IMR-90 (cell line): ENCODE measurements at regions not wholly inside any gene's neighbourhood (a gene's known extent, or its start where the extent isn't known, plus 50 kb on each side); places are given as distances from the start of the nearest gene placed in this dataset.
A peak's percentile ranks its signal among the peaks of the same experiment; 100 is the strongest.

Experiments used
- ATAC-seq: fragments of 200-7000 bp; cut with Tn5 transposase; 2 replicates; pipeline ENCODE4 v1.9.1; 2020; ENCODE audit warnings: low read depth, mild to moderate bottlenecking, moderate library complexity
- BruUV-seq: library from RNA; stranded (reverse); fragments of 400-500 nt; replicated peaks from 2 replicates; lab custom pipeline; 2021; lab: Mats Ljungman, UMichigan
- CTCF ChIA-PET: fragments of 300-600 bp; formaldehyde crosslinking; extraction: SDS; loops from one replicate; lab custom pipeline; 2021; ENCODE audit warnings: antibody characterized with exemption; lab: Yijun Ruan, JAX
- POLR2A ChIA-PET: fragments of 300-600 bp; sonication (Branson Sonifier 250); formaldehyde crosslinking; loops from one replicate; lab custom pipeline; 2022; ENCODE audit warnings: antibody characterized with exemption; ENCODE audit not compliant: unreplicated experiment; lab: Charles Lee
- DNase-seq: peaks from one replicate; pipeline ENCODE4 v3.0.0; 2013
- H2AFZ ChIP-seq: replicated peaks from 2 replicates; pipeline ENCODE3; 2013; ENCODE audit warnings: low read length, mild to moderate bottlenecking; ENCODE audit not compliant: poor library complexity
- H2AK5ac ChIP-seq: 2 replicates; pipeline ENCODE4 v1.6.1; 2013; ENCODE audit warnings: low read depth, low read length, inconsistent platforms
- H2AK9ac ChIP-seq: replicated peaks from 2 replicates; pipeline ENCODE3; 2013; ENCODE audit warnings: mild to moderate bottlenecking, low read depth, low read length, moderate library complexity; ENCODE audit not compliant: poor library complexity
- H2BK120ac ChIP-seq: 2 replicates; pipeline ENCODE4 v1.6.1; 2013; ENCODE audit warnings: low read depth, low read length, inconsistent platforms
- H2BK15ac ChIP-seq: 3 replicates; pipeline ENCODE4 v1.6.1; 2013; ENCODE audit warnings: low read depth, low read length, inconsistent platforms
- H2BK20ac ChIP-seq: 2 replicates; pipeline ENCODE4 v1.6.1; 2013; ENCODE audit warnings: low read depth, mild to moderate bottlenecking, inconsistent platforms, low read length, moderate library complexity
- H2BK5ac ChIP-seq: 2 replicates; pipeline ENCODE4 v1.6.1; 2013; ENCODE audit warnings: mild to moderate bottlenecking, low read depth, low read length, inconsistent platforms; ENCODE audit not compliant: poor library complexity, severe bottlenecking
- H3K14ac ChIP-seq: replicated peaks from 2 replicates; pipeline ENCODE4 v1.6.1; 2013; ENCODE audit warnings: low read depth, low read length, inconsistent platforms
- H3K18ac ChIP-seq: 2 replicates; pipeline ENCODE4 v1.6.1; 2013; ENCODE audit warnings: low read depth, low read length, control low read depth
- H3K23ac ChIP-seq: 2 replicates; pipeline ENCODE4 v1.6.1; 2013; ENCODE audit warnings: low read depth, low read length, inconsistent platforms
- H3K27ac ChIP-seq: 2 replicates; pipeline ENCODE4 v1.5.1; 2013; ENCODE audit warnings: mild to moderate bottlenecking, control low read depth, low read length; ENCODE audit not compliant: insufficient read depth
- H3K27me3 ChIP-seq: 2 replicates; pipeline ENCODE4 v1.6.1; 2013; ENCODE audit warnings: low read length; ENCODE audit not compliant: control insufficient read depth, insufficient read depth
- H3K36me3 ChIP-seq: 2 replicates; pipeline ENCODE4 v1.6.1; 2013; ENCODE audit warnings: low read length, mixed read lengths; ENCODE audit not compliant: control insufficient read depth, insufficient read depth
- H3K4ac ChIP-seq: 2 replicates; pipeline ENCODE4 v1.6.1; 2013; ENCODE audit warnings: low read depth, low read length, inconsistent platforms
- H3K4me1 ChIP-seq: 2 replicates; pipeline ENCODE4 v1.6.1; 2013; ENCODE audit warnings: low read length, mixed read lengths; ENCODE audit not compliant: control insufficient read depth, insufficient read depth
- H3K4me2 ChIP-seq: 2 replicates; pipeline ENCODE4 v1.6.1; 2013; ENCODE audit warnings: low read depth, mild to moderate bottlenecking, control low read depth, low read length, moderate library complexity
- H3K4me3 ChIP-seq: 2 replicates; pipeline ENCODE4 v1.5.1; 2013; ENCODE audit warnings: low read depth, mild to moderate bottlenecking, control low read depth, low read length, moderate library complexity; ENCODE audit not compliant: insufficient read depth
- H3K56ac ChIP-seq: 2 replicates; pipeline ENCODE4 v1.6.1; 2013; ENCODE audit warnings: low read length, inconsistent platforms; ENCODE audit not compliant: insufficient read depth; ENCODE audit errors: extremely low read depth
- H3K79me1 ChIP-seq, 2 experiments: 2 replicates each; pipeline ENCODE4 v1.6.1; 2013; ENCODE audit warnings: low read length in 2 of 2, inconsistent platforms in 1 of 2, low read depth in 1 of 2
- H3K9ac ChIP-seq: 2 replicates; pipeline ENCODE4 v1.6.1; 2013; ENCODE audit warnings: low read depth, low read length, control low read depth
- H3K9me1 ChIP-seq: 2 replicates; pipeline ENCODE4 v1.6.1; 2013; ENCODE audit warnings: low read length, inconsistent platforms; ENCODE audit not compliant: insufficient read depth
- H3K9me3 ChIP-seq: 2 replicates; pipeline ENCODE4 v1.6.1; 2013; ENCODE audit warnings: low read length; ENCODE audit not compliant: control insufficient read depth, insufficient read depth
- H4K20me1 ChIP-seq: 2 replicates; pipeline ENCODE4 v1.6.1; 2013; ENCODE audit warnings: low read length, inconsistent platforms; ENCODE audit not compliant: insufficient read depth
- H4K5ac ChIP-seq: 2 replicates; pipeline ENCODE4 v1.6.1; 2013; ENCODE audit warnings: mild to moderate bottlenecking, low read depth, low read length, control low read depth
- H4K8ac ChIP-seq, 2 experiments: 2 replicates each; pipeline ENCODE4 v1.6.1; 2013; ENCODE audit warnings: low read depth in 2 of 2, low read length in 2 of 2, control low read depth in 1 of 2, inconsistent platforms in 1 of 2
- H4K91ac ChIP-seq: 2 replicates; pipeline ENCODE4 v1.6.1; 2013; ENCODE audit warnings: low read depth, low read length, inconsistent platforms; ENCODE audit not compliant: insufficient read depth
- POLR2A ChIP-seq: IDR thresholded peaks from 2 replicates; pipeline ENCODE4 v1.6.1; 2012; ENCODE audit warnings: mild to moderate bottlenecking, low read depth, low read length
- WGBS, 2 experiments: methylation state at CpG; one replicate each; pipeline versions ENCODE4 v1.1.5 to v1.1.7; 2013; ENCODE audit warnings: missing lambda C conversion rate in 2 of 2; ENCODE audit not compliant: insufficient read length in 1 of 2; ENCODE audit errors: extremely low coverage in 2 of 2; 5-methylcytosine and 5-hydroxymethylcytosine counted together
- dilution Hi-C: fragments of 300-500 bp; cut with HindIII; formaldehyde crosslinking; loops from one replicate; pipeline ENCODE4 v1.14.3; 2018; ENCODE audit warnings: low sequenced_read_pairs; ENCODE audit not compliant: unreplicated experiment
- in situ Hi-C: fragments of 300-500 bp; cut with MboI; formaldehyde crosslinking; loops from 3 replicates; pipeline ENCODE4 v1.14.3; 2019; ENCODE audit warnings: low sequenced_read_pairs, inconsistent platforms, mixed read lengths
- intact Hi-C: fragments of 100-400 bp; cut with micrococcal nuclease; formaldehyde crosslinking; loops from 2 replicates; pipeline ENCODE4 v1.10.0; 2022
- TF ChIP-seq, protein P1 (sequence below): fragments of 150-350 bp; IDR thresholded peaks from 2 replicates; pipeline ENCODE4 v1.6.1; 2017; ENCODE audit warnings: mild to moderate bottlenecking, antibody characterized with exemption, low read length, low read depth

DNA sequence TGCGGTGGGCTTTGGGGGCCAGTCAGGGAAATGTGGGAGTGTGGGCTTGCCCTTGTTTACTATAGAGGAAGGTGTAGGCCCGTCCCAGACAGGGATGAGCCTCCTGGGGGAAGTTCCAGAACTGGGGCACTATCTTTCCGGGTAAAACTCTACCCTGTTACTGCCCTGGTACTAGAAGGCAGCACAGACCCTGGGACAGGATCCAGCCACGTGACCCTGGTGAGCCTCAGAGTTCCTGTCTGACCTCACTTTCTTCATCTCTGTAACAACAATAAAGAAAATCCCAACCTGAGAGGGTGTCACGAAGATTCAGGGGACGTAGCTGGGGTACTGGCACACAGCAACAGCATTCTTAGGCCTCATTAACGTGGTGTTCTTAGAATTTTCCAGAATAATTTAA, 239.6 kb upstream of the FOXF1 start:
- intact Hi-C loops = no loop called here

More for the DNA sequence above, 239.6 kb upstream of the FOXF1 start:
- peaks cover 3% of the 10 kb centered on the region for H3K9me1 ChIP-seq
- H3K23ac ChIP-seq = peak overlapping the region; percentile 23; the same call in 1 of the 2 replicates
- H2AFZ ChIP-seq = peak overlapping the region; percentile 35
- no peak for TF ChIP-seq POLR2A
- TF ChIP-seq, protein P1, sequence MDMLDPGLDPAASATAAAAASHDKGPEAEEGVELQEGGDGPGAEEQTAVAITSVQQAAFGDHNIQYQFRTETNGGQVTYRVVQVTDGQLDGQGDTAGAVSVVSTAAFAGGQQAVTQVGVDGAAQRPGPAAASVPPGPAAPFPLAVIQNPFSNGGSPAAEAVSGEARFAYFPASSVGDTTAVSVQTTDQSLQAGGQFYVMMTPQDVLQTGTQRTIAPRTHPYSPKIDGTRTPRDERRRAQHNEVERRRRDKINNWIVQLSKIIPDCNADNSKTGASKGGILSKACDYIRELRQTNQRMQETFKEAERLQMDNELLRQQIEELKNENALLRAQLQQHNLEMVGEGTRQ = peak; percentile 80
- no peaks in the 10 kb centered on the region for H4K20me1 ChIP-seq
- POLR2A ChIA-PET = interaction anchor here (0.6 kb wide), 1 partner anchor 48 kb away, joined by 4 read pairs; no protein-coding TSS in a partner anchor
- no peaks in the 10 kb centered on the region for H3K27me3 ChIP-seq
- peaks cover 9% of the 10 kb centered on the region; the same call in 1 of the 2 replicates for H3K4me1 ChIP-seq
- peak overlapping the region; percentile 57 for H3K18ac ChIP-seq
- DNase-seq (no peak), ATAC-seq (peak; percentile 75)
- no peak overlapping the region for H3K56ac ChIP-seq
- peak overlapping the region; percentile 31 for H2BK20ac ChIP-seq
- peak overlapping the region; percentile 50; the same call in 1 of the 2 replicates for H4K5ac ChIP-seq
- no peak overlapping the region for H3K4me3 ChIP-seq
- H2AK5ac ChIP-seq = peak overlapping the region; percentile 3; the same call in 1 of the 2 replicates
- BruUV-seq = no TSS peak
- H3K9ac ChIP-seq = peak overlapping the region; percentile 29; the same call in 1 of the 2 replicates
- H3K4ac ChIP-seq = peak overlapping the region; percentile 52; the same call in 1 of the 2 replicates
- H4K8ac ChIP-seq = peak overlapping the region in 1 of 2 experiments; percentile 51; a peak in 3 of 4 replicates
- H3K27ac ChIP-seq = no peak overlapping the region
- peaks cover 2% of the 10 kb centered on the region for H3K9me3 ChIP-seq
- WGBS, 2 experiments = no CpG with 5 or more reads among the region's 7 CpGs
- H3K36me3 ChIP-seq = peaks cover 8% of the 10 kb centered on the region; the same call in 1 of the 2 replicates
- peak overlapping the region; percentile 84; the same call in 2 of the 3 replicates for H2BK15ac ChIP-seq
- H4K91ac ChIP-seq = peak overlapping the region; percentile 59
- dilution Hi-C loops (no loop called here), in situ Hi-C loops (no loop called here)
- peak overlapping the region; percentile 47 for H2BK120ac ChIP-seq
- no peak overlapping the region for H2BK5ac ChIP-seq
- H2AK9ac ChIP-seq = no peak overlapping the region
- H3K4me2 ChIP-seq = no peak overlapping the region
- H3K14ac ChIP-seq = peak overlapping the region; percentile 48; the same call in 1 of the 2 replicates
- CTCF ChIA-PET = no interaction called here
- no peaks in the 10 kb centered on the region for H3K79me1 ChIP-seq
